COLO829 (cell line): ENCODE measurements at regions not wholly inside any gene's neighbourhood (a gene's known extent, or its start where the extent isn't known, plus 50 kb on each side); places are given as distances from the start of the nearest gene placed in this dataset.

Source experiments
- DNase-seq: peaks from one replicate; pipeline ENCODE4 v3.0.0; 2012; ENCODE audit warnings: low spot score

GRCh38 chr6:109315341-109316110 is 66.7 kb downstream of the CD164 start:
- no peak for DNase-seq

DNA sequence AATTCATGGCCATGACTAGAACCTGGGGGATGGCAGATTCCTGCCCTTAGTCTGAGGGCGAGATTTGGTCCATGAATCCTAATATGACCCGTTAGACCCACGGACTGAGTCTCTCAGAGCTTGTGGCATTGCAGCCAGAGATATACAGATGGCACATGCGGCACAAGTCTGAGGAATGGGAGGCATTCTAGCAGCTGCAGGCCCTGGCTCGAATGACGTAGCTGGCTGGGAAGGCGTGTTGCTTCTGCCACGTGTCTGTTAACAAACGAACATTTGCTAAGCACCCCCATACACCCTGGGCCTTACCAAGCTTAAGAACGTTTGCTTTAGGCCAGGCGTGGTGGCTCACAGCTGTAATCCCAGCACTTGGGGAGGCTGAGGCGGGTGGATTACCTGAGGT is 68.0 kb downstream of the CD164 start:
- no peak for DNase-seq

- DNase-seq: no peak
Measured at GRCh38 chr6:109313139-109313538, 69.1 kb downstream of the CD164 start.

GRCh38 chr6:109311471-109311870 is 70.8 kb downstream of the CD164 start:
- DNase-seq: no peak

- DNase-seq: no peak
Measured at GRCh38 chr6:109309917-109310316, 72.3 kb downstream of the CD164 start.

DNA sequence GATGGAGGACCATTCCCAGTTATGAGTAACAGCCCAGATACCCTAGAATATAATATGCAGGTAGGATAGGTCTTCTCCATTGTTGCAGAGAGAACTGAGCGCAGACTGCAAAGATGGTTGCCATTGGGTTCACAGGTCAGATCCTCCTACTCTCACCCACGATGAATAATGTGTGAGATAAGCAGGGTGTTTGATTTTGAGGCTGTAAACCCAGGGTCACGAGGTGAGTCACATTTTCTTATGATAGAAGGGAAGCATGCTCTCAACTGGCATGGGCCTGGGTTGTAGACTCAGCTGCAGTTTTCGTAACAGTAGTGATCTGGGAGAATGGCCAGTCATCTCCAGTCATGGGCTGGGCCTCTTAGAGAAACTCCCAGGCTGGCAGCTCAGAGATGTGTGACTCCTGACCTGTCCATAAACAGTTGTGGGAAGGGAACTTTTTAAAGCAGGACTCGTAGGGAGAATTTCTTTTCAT is 74.2 kb downstream of the CD164 start:
- no peak for DNase-seq

GRCh38 chr6:109306733-109307132 is 75.5 kb downstream of the CD164 start:
- DNase-seq: no peak

DNA sequence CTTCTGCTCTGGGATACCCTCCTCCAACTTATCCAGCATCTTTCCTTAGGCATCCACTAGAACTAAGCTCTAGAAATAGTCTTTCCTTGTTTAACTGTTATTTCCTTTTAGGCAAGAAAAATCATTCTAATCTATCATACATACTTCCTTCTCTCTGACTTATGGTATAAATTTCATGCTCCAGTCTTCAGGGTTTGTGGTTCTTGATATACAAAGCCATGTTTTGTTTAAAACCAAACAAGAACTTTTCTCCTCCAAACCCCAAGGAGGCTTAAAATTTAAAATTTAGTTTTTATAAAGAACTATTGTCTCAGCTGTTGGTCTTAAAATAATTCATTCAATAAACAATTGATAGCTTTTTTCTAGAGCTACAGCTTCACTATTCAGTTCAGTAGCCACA is 77.2 kb downstream of the CD164 start:
- DNase-seq: peak; percentile 63

- no peak for DNase-seq
Measured at GRCh38 chr6:109304284-109305015, 77.8 kb downstream of the CD164 start.

DNA sequence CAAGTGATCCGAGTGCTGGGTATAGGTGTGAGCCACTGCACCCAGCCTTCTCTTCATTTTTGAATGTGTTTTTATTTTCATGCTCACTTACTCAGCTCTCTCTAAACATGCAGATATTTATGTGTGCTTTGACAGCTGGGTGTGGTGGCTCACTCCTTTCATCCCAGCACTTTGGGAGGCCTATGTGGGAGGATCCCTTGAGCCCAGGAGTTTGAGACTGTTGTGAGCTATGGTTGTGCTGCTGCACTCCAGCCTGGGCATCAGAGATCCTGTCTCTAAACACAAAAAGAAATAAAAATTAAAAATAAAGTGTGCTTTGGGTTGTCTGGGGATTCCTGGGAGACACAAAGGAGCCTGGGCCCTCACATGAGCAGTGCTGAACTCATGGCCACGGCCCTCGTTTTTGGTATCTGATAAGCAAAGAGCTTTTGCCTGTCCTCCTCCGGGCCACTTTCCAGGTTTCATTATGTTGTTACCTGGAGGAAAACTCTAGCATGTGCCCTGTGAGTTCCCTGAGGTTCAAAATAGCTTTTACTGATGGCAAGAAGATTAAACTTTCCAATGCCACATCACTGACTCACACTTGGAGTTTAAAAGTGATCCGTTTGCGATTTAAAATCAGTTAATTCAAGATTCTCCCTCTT is 78.5 kb downstream of the CD164 start:
- DNase-seq: no peak

GRCh38 chr6:109303164-109303563 is 79.1 kb downstream of the CD164 start:
- DNase-seq: no peak

DNA sequence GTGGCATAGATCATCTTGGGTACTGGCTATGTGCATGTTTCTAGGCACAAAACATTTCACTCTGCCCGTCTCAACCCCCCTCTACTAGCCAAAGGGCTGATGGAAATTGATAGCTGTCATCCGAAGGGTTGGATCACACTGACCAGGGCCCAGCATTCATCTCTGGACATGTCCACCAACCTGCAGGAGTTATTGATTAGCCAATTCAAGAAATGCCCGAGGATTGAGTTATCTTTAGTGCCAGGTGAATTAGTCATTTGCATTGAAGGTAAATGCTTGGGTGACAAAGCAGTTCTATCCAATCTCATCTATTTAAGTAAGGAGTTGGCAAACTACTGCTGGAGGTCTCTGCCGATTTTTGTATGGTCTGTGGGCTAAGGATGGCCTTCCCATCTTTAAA is 80.1 kb downstream of the CD164 start:
- no peak for DNase-seq

DNA sequence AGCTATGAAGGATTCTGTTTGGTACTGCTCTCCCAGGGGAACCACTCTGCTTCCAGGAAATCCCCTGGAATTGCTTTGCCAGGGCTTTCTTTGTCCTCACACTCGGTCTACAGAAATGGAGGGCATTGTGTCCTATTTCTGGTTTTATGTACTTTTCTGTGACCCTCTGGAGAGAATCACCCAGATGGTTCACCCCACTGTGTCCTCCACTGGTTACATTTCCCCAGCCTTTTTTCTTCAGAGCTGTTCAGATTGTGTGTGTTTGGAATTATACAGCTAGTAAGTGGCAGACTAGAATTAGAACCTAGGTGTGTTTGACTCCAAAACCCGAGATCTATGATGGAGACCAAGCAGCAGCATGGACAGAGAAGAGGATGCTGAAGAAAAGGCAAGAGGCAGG is 80.8 kb downstream of the CD164 start:
- DNase-seq: no peak

GRCh38 chr6:109300874-109301273 is 81.4 kb downstream of the CD164 start:
- no peak for DNase-seq

DNA sequence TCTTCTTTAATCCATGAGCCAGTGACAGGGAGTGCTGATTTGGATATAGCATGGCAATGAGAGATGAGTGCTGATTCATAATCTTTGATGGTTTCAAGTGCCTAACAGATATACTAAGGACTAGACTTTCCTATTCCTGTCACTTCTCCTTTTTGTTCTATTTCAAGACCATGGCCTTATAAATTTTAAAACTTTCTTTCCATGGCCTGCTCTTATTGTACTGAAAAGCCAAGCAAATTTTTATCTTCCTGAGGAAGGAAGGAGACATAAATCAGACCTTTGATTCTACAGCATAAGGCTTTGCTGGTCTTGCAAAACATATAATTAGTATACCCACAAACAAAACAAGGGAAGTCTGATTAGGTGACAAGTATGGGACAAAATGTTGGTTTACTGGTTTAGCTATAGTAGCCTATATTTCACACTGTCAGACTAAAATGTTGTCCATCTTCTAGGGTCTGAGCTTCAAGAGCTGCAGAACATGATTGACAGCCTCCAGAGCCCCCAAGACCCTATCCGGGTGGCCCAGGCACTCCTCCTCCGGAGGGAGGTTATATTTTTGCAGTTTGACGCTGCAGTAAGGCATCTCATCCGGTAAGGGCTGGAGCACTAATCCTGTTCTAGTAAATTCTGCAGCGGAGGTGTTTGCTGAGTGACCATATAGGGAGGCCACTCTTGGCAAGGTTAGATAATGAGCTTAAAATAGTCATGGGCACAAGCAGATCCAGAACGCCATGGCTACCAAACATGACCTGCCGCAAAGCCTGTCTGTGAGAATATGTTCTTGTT is 82.3 kb downstream of the CD164 start:
- no peak for DNase-seq

- DNase-seq: no peak
Measured at GRCh38 chr6:109299265-109299607, 83.0 kb downstream of the CD164 start.

- DNase-seq: no peak
Measured at GRCh38 chr6:109298605-109299264, 83.5 kb downstream of the CD164 start.

- DNase-seq: no peak
Measured at GRCh38 chr6:109297406-109298110, 84.7 kb downstream of the CD164 start.

- no peak for DNase-seq
Measured at GRCh38 chr6:109296971-109297372, 85.3 kb downstream of the CD164 start.

DNA sequence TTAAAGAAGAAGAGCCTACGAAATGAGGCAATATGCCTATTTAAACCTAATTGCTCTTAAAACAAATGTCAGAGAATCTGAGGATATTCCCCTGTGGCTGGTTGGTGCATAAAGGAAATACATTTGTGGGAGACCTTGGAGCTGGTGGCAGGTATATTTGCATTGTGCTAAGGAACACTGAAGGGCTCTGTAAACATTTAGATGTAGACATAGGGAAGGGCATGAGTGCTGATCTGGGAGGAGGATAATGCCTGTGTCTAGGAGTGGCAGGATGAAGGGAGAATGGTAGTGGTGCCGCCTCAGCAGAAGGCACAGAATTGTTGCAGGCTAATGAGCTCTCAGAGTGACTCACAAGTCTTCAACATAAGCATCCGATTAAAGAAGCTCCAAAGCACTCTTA is 85.8 kb downstream of the CD164 start:
- DNase-seq: no peak

DNA sequence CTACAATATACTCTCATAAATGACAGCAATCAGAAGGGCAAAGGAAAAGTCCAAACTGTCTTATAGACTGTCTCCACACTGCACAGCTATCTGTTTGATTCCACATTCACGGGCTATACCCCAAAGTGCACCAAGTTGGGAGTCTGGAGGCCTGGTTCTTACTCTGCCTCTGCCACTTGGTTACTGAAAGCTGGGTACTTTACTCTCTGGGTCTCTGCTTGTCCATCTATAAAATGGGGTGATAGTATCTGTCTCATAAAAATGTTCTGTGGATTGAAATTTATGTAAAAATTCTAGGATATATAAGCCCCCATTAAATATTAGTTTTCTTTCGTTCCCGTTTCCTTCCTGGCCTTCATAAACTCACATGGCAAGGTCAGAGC is 86.5 kb downstream of the CD164 start:
- no peak for DNase-seq
